Activated T-cell treated with anti-CD3 and anti-CD28 coated beads, Interleukin-2, amount 50 U/mL, for 72 hours (primary cell): ENCODE measurements at regions not wholly inside any gene's neighbourhood (a gene's known extent, or its start where the extent isn't known, plus 50 kb on each side); places are given as distances from the start of the nearest gene placed in this dataset.
A peak's percentile ranks its signal among the peaks of the same experiment; 100 is the strongest.
"Not testable (repeated sequence)": the region's sequence is repeated elsewhere in the genome, so short reads cannot be mapped to it uniquely, and the experiment has no call there.

Experiments used
- ATAC-seq, 2 donors: fragments of 150-1000 bp; cut with Tn5 transposase; replicated peaks in 1 of 2; 2 replicates each; pipeline ENCODE4 v1.10.0; 2021; ENCODE audit warnings: moderate library complexity in 2 of 2, mild to moderate bottlenecking in 1 of 2
- DNase-seq, 2 donors: peaks; one replicate each; pipeline ENCODE4 v3.0.0; 2021 to 2022; ENCODE audit warnings: mixed read lengths in 1 of 2
- H3K27ac Mint-ChIP-seq: one replicate; pipeline ENCODE4 v1.8.0; 2022; ENCODE audit warnings: mild to moderate bottlenecking, moderate library complexity, mixed read lengths
- H3K27me3 Mint-ChIP-seq: one replicate; pipeline ENCODE4 v1.8.0; 2022; ENCODE audit warnings: low read depth, mixed read lengths
- H3K36me3 Mint-ChIP-seq, 2 donors: one replicate each; pipeline ENCODE4 v1.8.0; 2022; ENCODE audit warnings: mixed read lengths in 2 of 2, mild to moderate bottlenecking in 1 of 2; ENCODE audit not compliant: insufficient read depth in 2 of 2
- H3K4me1 Mint-ChIP-seq: one replicate; pipeline ENCODE4 v1.8.0; 2022; ENCODE audit warnings: low read depth, mixed read lengths
- H3K4me3 Mint-ChIP-seq, 2 donors: one replicate each; pipeline ENCODE4 v1.8.0; 2022; ENCODE audit warnings: mild to moderate bottlenecking in 2 of 2, mixed read lengths in 2 of 2, moderate library complexity in 2 of 2
- H3K9me3 Mint-ChIP-seq, 2 donors: one replicate each; pipeline ENCODE4 v1.8.0; 2022; ENCODE audit warnings: mixed read lengths in 2 of 2

- no peak overlapping the region for H3K27ac Mint-ChIP-seq
- H3K27me3 Mint-ChIP-seq = no peaks in the 10 kb centered on the region
- no peak for ATAC-seq
- H3K4me1 Mint-ChIP-seq = peaks cover 5% of the 10 kb centered on the region
- peaks cover 10 to 22% of the 10 kb centered on the region in 2 donors for H3K36me3 Mint-ChIP-seq
- no peak for DNase-seq
- H3K4me3 Mint-ChIP-seq = peak overlapping the region; percentile 31 to 90
- peaks cover 14 to 15% of the 10 kb centered on the region in 2 donors for H3K9me3 Mint-ChIP-seq
These were observed 96.7 kb downstream of the NPAP1 start for GRCh38 chr15:24772266-24772665.

- peak overlapping the region; percentile 90 to 92 for H3K4me3 Mint-ChIP-seq
- peak; percentile 94 to 96 for ATAC-seq
- peak; percentile 71 to 76 for DNase-seq
- H3K36me3 Mint-ChIP-seq = peaks cover 10 to 22% of the 10 kb centered on the region in 2 donors
- H3K9me3 Mint-ChIP-seq = peaks cover 14 to 16% of the 10 kb centered on the region in 2 donors
- peak overlapping the region; percentile 81 for H3K27ac Mint-ChIP-seq
- H3K27me3 Mint-ChIP-seq = no peaks in the 10 kb centered on the region
- peaks cover 5% of the 10 kb centered on the region for H3K4me1 Mint-ChIP-seq
These were observed 97.3 kb downstream of the NPAP1 start for GRCh38 chr15:24772686-24773373.

GRCh38 chr15:24777307-24777706 lies 101.7 kb downstream of the NPAP1 start:
- no peak overlapping the region for H3K27ac Mint-ChIP-seq
- DNase-seq = no peak
- no peak overlapping the region for H3K4me3 Mint-ChIP-seq
- peaks cover 10 to 12% of the 10 kb centered on the region in 2 donors for H3K9me3 Mint-ChIP-seq
- no peak for ATAC-seq
- no peaks in the 10 kb centered on the region for H3K27me3 Mint-ChIP-seq
- H3K4me1 Mint-ChIP-seq = peaks cover 5% of the 10 kb centered on the region
- H3K36me3 Mint-ChIP-seq = peaks cover 10 to 19% of the 10 kb centered on the region in 2 donors

- Mint-ChIP-seq H3K27me3 (no peaks in the 10 kb centered on the region), H3K4me1 (no peaks in the 10 kb centered on the region), H3K9me3 (peaks cover 3 to 14% of the 10 kb centered on the region in 2 donors), H3K4me3 (no peak overlapping the region), H3K27ac (no peak overlapping the region), H3K36me3 (peaks cover 2 to 4% of the 10 kb centered on the region in 2 donors)
- DNase-seq = no peak
- ATAC-seq = no peak
These were observed 108.9 kb downstream of the NPAP1 start for GRCh38 chr15:24784506-24784905.

DNA sequence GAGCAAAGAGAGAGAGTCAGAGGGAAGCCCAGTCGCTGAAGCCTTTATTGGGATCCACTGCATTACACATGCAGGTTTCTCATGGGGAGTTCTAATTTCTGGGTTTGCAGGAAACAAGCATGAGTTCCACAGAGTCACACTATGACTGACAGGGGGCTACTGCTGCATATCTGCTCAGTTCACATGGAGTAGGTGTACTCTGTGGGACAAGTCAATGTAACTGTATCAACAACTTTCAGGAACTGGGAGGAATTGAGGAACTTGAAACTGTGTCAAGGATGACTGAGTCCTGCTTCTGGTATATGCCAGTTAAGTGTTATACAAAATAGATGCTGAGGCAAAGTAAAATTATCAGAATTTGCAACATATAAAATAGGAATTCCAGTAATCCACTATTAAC lies 110.8 kb downstream of the NPAP1 start:
- DNase-seq = no peak
- peaks cover 5 to 11% of the 10 kb centered on the region in 2 donors for H3K9me3 Mint-ChIP-seq
- H3K4me3 Mint-ChIP-seq = no peak overlapping the region
- H3K27me3 Mint-ChIP-seq = no peaks in the 10 kb centered on the region
- ATAC-seq = no peak
- no peaks in the 10 kb centered on the region for H3K4me1 Mint-ChIP-seq
- peaks cover 0 to 2% of the 10 kb centered on the region in 2 donors for H3K36me3 Mint-ChIP-seq
- H3K27ac Mint-ChIP-seq = no peak overlapping the region

GRCh38 chr15:24802624-24803023 lies 127.0 kb downstream of the NPAP1 start:
- DNase-seq, H3K4me1 Mint-ChIP-seq, H3K27ac Mint-ChIP-seq, ATAC-seq, H3K27me3 Mint-ChIP-seq, H3K4me3 Mint-ChIP-seq, H3K36me3 Mint-ChIP-seq: not testable (repeated sequence)
- H3K9me3 Mint-ChIP-seq = peaks cover 5 to 12% of the 10 kb centered on the region in 2 donors

GRCh38 chr15:24819680-24820079 lies 135.1 kb upstream of the SNRPN start:
- Mint-ChIP-seq H3K27me3 (no peaks in the 10 kb centered on the region), H3K27ac (no peak overlapping the region), H3K9me3 (peaks cover 6 to 10% of the 10 kb centered on the region in 2 donors), H3K4me1 (no peaks in the 10 kb centered on the region), H3K4me3 (no peak overlapping the region), H3K36me3 (peaks cover 2 to 6% of the 10 kb centered on the region in 2 donors)
- DNase-seq (no peak), ATAC-seq (no peak)

DNA sequence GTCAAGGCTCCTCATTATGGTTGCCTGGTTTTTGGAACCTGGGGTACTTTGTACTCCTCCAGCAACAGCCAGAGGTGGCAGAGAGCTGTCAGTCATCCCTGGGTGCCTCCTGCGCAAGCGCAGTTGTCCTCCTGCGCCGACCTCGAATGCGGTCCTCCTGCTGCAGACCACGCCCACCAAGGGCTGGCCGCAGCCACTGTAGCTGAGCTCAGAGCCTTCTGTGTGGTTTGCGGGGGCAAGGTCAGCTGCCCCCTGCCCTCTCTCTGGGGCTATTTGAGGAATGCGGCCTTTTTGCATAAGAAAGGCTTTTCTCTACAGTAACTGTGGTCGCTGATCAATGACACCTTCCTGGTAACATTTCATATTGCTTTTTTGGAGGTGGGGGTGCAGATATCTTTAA lies 131.3 kb upstream of the SNRPN start:
- no peak for DNase-seq
- no peaks in the 10 kb centered on the region for H3K36me3 Mint-ChIP-seq
- no peak overlapping the region for H3K27ac Mint-ChIP-seq
- no peaks in the 10 kb centered on the region for H3K27me3 Mint-ChIP-seq
- no peaks in the 10 kb centered on the region for H3K4me1 Mint-ChIP-seq
- ATAC-seq = no peak
- H3K4me3 Mint-ChIP-seq = no peak overlapping the region
- peaks cover 11 to 14% of the 10 kb centered on the region in 2 donors for H3K9me3 Mint-ChIP-seq

- Mint-ChIP-seq H3K9me3 (peaks cover 4 to 14% of the 10 kb centered on the region in 2 donors), H3K27me3 (no peaks in the 10 kb centered on the region), H3K4me1 (no peaks in the 10 kb centered on the region), H3K36me3 (no peaks in the 10 kb centered on the region), H3K27ac (no peak overlapping the region), H3K4me3 (no peak overlapping the region)
- no peak for DNase-seq
- no peak for ATAC-seq
These were observed 122.5 kb upstream of the SNRPN start for GRCh38 chr15:24832282-24832681.

- ATAC-seq = no peak
- Mint-ChIP-seq H3K4me3 (no peak overlapping the region), H3K9me3 (peaks cover 4% of the 10 kb centered on the region in 2 donors), H3K27me3 (no peaks in the 10 kb centered on the region), H3K27ac (no peak overlapping the region), H3K4me1 (no peaks in the 10 kb centered on the region), H3K36me3 (no peaks in the 10 kb centered on the region)
- DNase-seq = no peak
These were observed 119.5 kb upstream of the SNRPN start for GRCh38 chr15:24835301-24835700.

GRCh38 chr15:24848050-24848449 lies 106.7 kb upstream of the SNRPN start:
- ATAC-seq = no peak
- H3K9me3 Mint-ChIP-seq = peaks cover 8 to 11% of the 10 kb centered on the region in 2 donors
- H3K27me3 Mint-ChIP-seq = no peaks in the 10 kb centered on the region
- no peaks in the 10 kb centered on the region for H3K4me1 Mint-ChIP-seq
- H3K27ac Mint-ChIP-seq = peak overlapping the region; percentile 2
- peak overlapping the region; percentile 42 to 51 for H3K4me3 Mint-ChIP-seq
- peaks cover 4 to 7% of the 10 kb centered on the region in 2 donors for H3K36me3 Mint-ChIP-seq
- DNase-seq = peak in 1 of 2 donors; percentile 7

GRCh38 chr15:24856397-24857390 lies 98.1 kb upstream of the SNRPN start:
- H3K36me3 Mint-ChIP-seq = peaks cover 0 to 5% of the 10 kb centered on the region in 2 donors
- H3K4me1 Mint-ChIP-seq = no peaks in the 10 kb centered on the region

DNA sequence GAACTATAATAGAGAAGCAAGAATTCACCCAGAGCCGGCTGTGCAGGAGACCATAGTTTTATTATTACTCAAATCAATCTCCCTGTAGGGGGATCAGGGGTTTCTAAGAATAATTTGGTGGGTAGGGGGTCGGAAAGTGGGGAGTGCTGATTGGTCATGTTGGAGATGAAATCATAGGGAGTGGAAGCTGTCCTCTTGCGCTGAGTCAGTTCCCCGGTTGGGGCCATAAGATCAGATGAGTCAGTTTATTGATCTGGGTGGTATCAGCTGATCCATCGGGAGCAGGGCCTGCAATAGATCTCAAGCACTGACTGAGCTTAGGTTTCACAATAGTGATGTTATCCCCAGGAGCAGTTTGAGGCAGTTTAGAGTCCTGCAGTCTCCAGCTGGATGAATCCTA lies 97.0 kb upstream of the SNRPN start:
- Mint-ChIP-seq H3K4me3 (no peak overlapping the region), H3K27me3 (no peaks in the 10 kb centered on the region), H3K4me1 (no peaks in the 10 kb centered on the region), H3K36me3 (peaks cover 0 to 5% of the 10 kb centered on the region in 2 donors), H3K9me3 (peaks cover 3 to 7% of the 10 kb centered on the region in 2 donors), H3K27ac (no peak overlapping the region)
- DNase-seq (no peak), ATAC-seq (no peak)

More at GRCh38 chr15:24856397-24857390, 98.1 kb upstream of the SNRPN start:
- no peak overlapping the region for H3K4me3 Mint-ChIP-seq
- H3K9me3 Mint-ChIP-seq = no peaks in the 10 kb centered on the region
- H3K27ac Mint-ChIP-seq = no peak overlapping the region
- ATAC-seq = no peak
- no peaks in the 10 kb centered on the region for H3K27me3 Mint-ChIP-seq
- DNase-seq = no peak
